SKM-1 (cell line): ENCODE measurements at regions not wholly inside any gene's neighbourhood (a gene's known extent, or its start where the extent isn't known, plus 50 kb on each side); places are given as distances from the start of the nearest gene placed in this dataset.

Experiments
- DNase-seq: peaks from one replicate; lab custom pipeline; 2025; ENCODE audit not compliant: unreplicated experiment; lab: John Stamatoyannopoulos, UW

DNA sequence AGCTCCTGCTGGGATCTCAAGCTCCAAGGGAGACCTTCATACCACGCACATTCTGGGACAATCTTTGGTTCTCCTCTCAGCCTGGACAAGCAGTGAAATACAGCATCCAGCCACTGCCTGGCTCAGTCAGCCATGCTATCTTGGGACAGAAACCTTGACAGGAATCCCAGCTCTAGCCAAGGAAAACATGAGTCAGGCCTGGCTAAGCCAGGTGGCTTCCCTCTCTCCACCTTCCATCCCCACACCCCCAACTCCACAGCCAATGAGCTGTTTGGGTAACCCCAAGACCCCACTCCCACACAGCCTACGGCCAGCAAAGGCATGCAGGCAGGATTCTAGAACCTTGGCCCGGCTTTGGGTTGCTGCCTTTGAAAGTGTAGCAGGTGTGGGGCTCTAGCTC, 64.9 kb downstream of the MCFD2 start:
- no peak for DNase-seq

DNA sequence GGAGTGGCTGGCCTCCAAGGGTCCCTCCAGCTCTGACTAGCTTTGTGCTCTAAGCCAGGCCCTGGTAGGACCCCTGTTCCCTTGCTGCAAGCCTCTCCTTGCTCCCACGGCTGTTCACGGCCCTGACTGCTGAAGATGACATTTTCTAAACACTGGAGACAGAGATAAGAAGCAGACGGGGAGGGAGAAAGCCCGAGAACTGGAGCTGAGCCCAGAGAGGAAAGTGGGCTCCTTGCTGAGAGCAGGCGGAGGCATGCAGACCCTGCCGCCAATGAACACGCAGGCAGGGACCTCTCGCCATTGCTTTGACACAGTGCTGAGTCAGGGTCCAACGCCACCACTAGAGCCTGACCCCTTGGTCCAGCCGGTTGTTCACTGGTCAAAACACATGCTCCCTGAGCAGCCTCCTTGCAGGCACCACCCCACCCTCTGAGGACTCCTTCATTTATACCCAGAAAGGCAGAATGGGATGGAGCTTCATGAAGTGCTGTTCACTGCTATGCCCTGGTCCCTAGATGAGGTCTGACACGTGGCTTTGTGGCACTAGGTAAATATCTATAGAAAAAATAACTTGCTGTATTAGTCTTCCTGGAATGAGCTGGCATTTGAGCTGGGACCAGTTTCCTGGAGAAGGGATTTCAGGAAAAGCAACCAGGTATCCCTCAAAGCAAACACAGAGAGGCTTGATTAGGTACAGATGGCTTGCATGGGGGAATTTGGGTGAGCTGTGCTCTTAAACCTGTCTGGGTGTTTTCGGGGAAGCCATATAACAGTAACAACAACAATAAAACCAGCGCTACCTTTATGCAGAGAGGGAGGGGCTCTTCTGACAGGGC, 65.7 kb downstream of the MCFD2 start:
- DNase-seq: no peak

DNA sequence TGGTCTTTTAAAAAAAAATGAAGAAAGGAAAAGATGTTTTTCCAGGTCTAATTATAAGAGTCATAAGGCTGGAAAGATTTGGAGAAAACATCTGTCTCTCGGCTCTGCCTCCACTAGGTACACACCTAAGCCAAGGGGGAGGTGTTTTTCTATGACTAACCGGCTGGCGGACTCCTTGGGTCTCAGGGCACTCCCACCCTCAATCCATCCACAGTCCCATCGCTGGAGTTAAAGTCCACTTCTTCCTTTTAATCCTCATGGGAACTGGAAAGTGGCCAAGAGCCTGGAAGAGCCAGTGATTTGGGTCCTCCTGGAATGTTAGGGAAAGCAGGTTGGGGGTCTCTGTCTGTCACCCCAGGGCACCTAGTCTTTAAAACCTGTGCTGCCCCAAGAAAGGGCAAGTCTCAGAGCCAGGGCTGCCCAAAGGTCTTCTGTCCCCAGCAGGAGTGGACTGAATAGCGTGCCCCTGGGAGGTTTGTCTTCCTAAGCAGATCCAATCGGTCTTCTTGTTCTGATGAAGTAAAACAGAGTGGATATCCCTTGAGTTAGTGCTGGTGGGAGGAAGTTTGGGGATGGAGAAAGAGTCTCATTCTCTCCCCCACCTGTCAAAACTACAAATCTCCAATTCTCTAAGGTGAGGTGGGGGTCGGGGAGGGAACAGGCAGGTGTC, 66.4 kb downstream of the MCFD2 start:
- DNase-seq: no peak

DNA sequence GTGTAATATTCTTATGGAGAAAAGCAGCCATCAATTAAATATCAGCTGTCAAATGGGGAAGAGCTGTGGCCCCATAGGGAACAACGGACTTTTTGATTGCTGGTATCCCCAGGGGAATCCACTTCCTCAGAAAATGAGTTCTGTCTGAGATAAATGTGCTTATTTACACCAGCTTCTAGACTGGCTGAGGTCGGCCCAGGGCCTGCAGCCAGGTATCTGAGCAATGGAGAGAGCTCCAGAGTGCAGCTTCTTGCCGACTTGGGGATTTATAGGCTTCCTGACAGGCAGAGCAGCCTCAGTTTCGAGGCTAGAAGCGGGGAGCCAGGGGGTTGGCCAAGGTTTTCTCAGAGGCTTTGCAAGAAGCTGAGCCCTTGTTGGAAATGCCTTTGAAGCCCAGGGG, 67.2 kb downstream of the MCFD2 start:
- no peak for DNase-seq

DNA sequence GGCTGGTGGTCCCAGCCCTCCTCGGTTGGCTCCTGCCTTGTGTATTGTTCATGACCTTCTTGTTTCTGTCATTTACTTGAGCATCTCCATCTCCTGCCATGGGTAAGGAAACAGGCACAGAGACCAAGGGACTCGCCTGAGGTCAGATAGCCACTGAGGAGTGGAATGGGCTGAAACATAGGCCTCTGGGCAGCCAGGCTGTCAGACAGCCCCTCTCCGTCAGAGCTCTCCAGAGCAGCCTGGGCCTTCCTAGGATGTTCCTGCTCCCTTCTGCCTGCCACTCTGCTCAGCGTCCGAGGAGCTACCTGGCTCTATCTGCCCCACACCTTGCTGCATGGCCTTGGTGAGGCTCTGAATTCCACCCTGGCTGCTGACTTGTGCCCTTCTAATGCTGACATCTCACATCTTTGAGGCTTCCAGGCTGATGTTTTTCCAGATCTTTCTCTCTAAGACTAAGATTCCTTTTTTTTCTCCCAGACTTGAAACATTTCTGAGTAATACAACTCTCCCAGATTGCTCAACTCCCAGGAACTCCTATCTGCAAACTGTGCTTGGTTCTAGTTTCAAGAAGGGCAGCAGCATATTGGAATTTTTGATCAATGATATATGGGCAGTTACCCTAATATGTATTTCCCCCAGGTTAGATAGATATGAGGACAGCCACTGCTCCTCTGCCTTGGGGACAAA, 67.7 kb downstream of the MCFD2 start:
- no peak for DNase-seq

DNA sequence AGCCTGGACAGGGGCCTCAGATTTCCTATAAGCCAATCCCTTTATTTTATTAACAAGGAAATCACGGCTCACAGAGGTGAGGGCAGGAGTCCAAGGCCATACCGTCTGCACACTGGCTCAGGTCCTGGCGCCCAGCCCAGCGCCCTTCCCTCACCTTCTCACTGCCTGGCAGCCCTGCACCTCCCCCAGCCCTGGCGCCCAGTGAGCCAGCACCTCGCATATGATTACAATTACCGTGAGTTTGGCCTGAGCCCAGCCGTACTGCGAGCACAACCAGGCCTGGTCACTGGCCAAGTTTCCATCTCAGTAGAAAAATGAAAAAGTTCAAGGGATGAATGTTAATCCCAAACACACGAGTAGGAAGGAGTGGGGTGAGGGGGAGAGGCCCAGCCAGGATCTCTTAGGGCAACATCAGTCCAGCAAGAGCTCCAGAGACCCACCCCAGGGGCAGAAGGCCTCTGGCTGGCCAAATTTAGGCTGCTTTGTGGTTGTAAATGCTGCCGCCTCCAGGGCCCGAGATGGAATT, 68.4 kb downstream of the MCFD2 start:
- DNase-seq: no peak

DNA sequence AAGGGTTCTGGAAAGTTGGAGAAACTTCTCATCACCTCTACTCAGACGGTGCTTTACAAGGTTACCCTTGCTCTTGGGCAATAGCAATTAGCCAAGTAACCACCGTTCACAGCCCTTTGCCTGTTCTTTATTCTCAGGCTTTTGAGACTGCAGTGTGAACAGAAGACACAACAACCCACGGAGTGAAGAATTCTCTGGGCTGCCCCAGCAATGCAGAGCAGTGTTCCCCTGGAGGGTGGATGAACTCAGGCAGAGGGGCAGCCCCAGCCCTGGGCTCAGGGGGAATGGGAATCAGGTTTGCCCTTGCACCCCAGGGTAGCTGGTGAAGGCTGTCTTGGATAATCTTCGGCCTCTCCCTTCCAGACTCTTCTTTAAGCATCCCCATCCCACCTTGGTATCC, 69.1 kb downstream of the MCFD2 start:
- DNase-seq: no peak

DNA sequence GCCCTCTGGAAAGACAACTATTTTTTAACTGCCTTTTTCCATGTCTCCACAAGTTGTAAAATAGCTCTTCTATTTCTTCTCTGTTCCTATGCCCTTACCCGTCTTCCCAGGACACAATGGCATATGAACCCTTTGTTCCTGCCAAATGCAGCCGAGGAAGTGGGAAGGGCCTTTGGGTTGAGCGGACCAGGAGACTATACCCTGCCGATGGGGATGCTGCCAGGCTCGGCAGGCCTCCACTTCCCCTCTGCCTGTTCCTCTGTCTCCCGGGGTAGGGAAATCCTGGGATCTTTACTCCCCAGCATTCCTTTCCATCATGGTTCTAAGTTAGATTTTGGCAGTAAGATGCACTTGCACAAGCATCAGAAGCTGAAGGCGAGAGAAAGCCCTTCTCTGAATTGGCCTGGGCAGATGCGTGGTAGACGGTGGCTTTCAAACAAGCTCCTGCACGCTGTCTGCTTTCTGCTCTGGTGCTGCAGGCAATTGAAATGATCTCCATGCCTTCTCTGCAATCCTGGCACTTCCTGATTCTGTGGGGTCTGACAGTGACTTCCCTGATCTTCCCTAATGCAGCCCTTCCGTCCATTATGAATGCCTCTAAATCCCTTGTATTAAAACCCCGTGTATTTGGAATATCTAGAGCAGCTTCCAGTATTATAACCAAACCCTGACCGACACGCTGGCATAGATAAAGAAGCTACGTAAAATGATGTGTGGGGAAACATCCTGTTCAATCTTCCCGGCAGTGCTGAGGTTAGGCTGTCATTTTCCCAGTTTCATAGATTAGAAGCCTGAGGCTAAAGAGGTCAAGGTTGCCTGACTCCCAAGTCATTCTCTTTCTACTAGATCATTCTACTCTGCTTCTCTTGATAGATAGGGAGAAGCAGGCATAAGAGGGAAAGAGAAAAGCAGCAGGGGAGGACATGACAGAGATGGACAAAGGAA, 69.8 kb downstream of the MCFD2 start:
- no peak for DNase-seq

DNA sequence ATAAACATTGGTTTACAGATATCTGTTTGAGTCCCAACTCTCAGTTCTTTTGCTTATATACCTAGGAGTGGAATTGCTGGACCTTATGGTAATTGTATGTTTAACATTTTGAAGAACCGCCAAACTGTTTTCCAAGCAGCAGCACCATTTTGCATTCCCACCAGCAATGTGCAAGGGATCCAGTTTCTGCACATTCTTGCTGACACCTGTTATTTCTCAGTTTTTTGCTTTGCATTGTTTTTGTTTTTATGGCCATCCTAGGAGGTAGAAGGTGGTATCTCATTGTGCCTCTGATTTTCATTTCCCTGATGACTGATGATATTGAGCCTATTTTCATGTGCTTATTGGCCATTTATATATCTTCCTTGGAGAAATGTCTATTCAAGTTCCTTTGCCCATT, 71.2 kb downstream of the MCFD2 start:
- no peak for DNase-seq

DNA sequence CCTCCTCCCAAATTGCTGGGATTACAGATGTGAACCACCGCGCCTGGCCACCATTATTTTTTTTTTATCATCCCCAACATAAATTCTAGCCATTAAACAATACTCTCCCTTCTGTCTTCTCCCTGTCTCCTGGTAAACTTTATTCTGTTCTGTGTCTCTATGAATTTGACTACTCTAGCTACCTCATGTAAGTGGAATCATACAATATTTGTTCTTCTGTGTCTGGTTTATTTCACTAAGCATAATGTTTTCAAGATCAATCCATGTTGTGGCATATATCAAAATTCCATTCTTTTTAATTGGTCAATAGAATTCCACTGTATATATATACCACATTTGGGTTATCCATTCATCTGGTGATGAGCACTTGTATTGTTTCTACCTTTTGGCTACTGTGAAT, 71.6 kb downstream of the MCFD2 start:
- DNase-seq: no peak

DNA sequence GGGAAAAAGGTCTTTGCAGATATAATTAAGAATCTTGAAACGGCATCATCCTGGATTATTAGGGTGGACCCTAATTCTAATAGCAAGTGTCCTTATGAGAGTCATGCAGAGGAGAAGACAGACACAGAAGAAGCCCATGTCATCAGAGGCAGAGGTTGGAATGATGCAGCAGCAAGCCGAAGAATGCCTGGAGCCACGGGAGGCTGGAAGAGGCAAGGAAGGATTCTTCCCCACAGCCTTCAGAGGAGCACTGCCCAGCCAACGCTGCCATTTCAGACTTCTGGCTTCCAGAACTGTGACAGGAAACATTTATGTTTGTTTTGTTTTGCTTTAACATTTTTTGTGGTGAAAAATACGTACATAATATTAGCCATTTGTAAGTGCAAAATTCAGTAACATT, 72.3 kb downstream of the MCFD2 start:
- no peak for DNase-seq

DNA sequence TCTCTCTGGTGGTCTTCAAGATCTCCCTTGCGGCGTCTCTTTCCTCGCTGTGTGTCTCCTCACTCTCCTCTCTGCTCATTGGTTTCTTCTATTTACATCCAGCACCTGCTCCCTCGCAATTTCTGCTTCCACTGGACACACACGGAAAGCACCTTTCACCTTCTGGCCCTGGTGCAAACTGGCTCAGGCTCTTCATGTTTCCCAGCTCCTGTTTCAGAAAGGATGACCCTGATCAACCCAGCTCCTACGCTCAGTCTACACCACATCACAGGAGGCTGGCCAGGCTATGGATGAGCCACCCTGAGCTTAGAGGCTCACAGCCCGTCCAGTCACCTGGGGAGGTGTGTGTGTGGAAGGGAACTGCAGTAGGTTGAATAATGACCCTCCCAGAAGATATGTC, 72.7 kb downstream of the MCFD2 start:
- no peak for DNase-seq

DNA sequence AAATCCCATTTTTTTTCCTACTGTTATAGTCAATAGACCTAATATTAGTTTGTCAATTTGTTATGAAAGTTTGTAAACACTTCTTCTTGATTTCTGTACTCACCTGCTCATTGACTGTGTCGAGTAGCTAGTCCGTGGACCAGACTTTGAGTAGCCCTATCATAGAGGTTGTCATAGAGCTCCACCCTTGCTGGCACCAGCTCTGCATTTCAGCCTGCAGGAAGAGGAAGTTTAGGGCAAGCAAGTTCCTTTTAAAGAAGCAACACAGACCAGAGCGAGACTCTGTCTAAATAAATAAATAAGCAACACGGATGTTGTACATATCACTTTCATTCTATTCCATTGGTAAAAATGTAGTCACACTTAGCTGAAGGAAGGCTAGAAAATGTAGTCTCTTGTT, 74.0 kb downstream of the MCFD2 start:
- peak; percentile 16 for DNase-seq

DNA sequence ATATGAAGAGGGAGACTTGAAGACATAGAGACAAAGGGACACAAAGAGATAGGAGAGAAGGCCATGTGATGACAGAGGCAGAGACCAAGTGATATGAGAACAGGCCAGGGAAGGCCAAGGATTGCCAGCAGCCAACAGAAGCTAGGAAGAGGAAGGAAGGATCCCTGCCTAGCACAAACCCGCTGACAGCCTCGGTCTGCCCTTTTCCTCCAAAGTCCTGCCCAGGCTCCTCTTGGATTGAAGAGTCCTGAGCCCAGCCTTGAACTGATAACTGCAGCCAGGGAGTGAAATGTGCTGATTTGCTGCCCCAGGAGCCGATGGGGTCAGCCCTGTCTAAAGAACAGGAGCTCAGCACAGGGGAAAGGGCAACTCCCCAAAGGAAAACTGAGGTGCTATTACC, 76.6 kb downstream of the MCFD2 start:
- DNase-seq: no peak

DNA sequence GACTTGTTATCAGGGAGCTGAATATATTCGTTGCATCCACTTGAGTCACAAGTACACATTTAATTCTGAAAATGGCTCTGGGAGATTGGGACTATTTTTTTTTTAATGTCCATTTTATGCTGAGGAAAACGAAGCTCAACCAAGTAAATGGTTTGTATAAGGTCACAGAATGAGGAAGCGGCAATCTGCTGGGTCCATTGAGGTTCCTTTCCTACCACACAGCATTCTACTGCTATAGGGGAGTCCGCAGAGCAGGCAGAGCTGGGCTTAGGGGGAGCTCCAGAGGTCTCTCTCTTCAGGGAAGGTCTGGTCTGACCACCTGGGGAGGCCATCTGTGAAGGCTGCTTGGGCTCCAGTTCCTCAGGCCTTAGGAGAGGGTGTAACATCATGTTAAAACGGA, 77.9 kb downstream of the MCFD2 start:
- no peak for DNase-seq

DNA sequence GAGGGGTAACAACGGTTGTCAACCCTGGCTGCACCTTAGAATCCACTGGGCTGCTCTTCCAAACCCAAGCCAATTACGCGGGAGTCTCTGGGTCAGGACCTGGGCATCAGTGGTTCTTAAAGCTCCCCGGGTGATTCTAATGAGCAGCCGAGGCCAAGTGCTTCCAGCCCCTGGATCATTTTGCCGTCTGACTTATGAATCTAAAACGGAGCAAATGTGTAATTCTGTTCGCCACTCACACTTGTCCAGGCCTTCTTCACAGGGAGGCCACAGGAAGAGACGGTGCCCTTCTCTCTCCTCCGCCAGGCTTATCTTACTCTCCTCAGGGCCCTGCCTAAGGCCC, 78.5 kb downstream of the MCFD2 start:
- DNase-seq: no peak

DNA sequence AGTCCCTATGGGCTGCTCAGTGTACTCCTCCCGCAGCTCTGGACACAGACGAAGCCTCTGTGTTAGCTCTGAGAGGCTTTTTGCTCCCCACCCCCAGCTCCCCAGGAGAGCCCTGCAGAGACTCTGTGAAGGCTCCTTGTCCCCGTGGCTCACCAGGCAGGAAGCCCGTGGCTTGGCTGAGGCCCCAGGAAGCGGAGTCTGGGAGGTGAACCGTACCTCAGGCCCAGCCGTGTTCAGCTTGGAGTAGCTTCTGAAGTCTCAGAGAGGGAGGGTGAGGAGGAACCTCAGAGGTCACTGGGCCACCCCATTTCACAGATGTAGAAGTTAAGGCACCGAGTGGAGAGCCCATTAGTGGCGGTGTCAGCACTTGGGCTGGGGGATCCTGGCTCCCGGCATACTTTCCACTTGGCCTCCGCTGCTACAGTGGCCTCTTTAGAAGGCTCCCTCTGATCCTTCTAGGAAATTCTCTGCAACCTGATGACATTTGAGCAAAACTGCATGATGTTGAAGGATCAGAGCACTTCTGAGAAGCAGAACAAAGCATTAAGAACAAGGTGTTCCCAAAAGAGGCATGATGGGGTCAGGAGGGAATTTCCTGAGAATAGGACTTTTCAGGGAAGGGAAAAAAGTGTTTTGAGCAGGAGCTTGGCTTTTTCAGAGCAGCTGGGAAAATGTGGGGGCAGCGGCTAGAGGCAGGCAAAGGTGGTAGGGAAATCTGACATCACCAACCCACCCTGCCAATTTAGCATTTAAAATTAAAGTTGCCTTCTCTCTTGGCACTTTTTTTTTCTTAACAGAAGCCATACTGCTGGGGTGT, 79.1 kb downstream of the MCFD2 start:
- DNase-seq: no peak

DNA sequence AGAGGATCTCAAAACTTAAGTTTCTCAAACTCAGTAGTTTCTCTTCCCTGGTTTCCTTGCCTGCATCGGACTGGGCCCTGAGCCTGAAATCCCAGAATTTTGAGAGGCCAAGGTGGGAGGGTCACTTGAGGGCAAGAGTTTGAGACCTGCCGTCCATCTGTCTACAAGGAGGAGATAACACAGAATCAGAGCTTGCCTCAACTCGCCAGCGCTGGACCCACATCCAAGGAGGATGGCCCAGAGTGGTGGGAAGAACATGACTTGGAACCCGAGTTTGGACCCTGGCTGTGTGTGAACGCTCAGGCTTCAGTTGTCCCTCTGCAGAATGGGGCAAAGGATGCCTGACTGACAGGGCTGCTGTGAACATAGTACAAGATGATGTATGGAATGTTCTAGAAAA, 80.1 kb downstream of the MCFD2 start:
- no peak for DNase-seq

DNA sequence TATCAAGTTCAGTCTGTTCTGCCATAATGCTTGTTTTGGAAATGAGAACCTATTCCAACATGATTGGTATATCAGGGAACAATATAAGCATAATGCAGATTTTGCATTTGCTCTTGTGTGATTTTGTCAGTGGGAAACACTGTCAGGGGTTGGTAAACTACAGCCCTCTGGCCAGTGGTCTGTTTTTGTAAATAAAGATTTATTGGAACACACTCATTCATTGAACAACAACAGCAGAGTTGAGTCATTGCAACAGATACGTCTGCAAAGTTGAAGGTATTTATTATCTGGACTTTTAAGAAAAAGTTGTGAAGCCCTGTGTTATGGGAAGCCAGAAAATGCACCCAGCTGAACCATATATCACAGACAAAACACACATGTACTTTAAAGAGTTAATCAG, 83.1 kb downstream of the MCFD2 start:
- no peak for DNase-seq

DNA sequence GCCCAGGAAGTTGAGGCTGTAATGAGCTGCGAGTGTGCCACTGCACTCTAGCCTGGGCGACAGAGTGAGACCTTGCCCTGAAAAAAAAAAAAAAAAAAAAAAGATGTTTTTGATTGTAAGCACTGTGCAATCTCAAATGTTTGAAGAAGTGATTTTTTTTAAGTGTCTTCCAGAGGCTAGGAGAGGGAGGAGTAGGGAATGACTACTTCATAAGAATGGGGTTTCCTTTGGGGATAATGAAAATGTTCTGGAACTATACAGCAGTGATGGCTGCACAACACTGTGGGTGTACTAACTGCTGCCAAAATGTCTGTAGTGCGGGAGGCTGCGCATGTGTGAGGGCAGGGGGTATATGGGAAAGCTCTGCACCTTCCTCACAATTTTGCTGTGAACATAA, 83.7 kb downstream of the MCFD2 start:
- no peak for DNase-seq
